Thyroid gland (tissue), 4 donors: ENCODE measurements at regions not wholly inside any gene's neighbourhood (a gene's known extent, or its start where the extent isn't known, plus 50 kb on each side); places are given as distances from the start of the nearest gene placed in this dataset.

Source experiments
- CTCF ChIP-seq, 6 experiments: fragments of 200-600 bp in 3 of 6; fragments of 450-650 bp in 3 of 6; sonication (generic) in 3 of 6; IDR thresholded peaks; one replicate each; pipeline ENCODE4 v1.5.1; 2016 to 2019; ENCODE audit warnings: antibody characterized with exemption in 6 of 6, mild to moderate bottlenecking in 2 of 6, inconsistent platforms in 1 of 6, moderate library complexity in 1 of 6
- POLR2A ChIP-seq, 2 donors: fragments of 450-650 bp; IDR thresholded peaks; one replicate each; pipeline ENCODE4 v1.6.1; 2017; ENCODE audit warnings: antibody characterized with exemption in 2 of 2, mild to moderate bottlenecking in 2 of 2, moderate library complexity in 1 of 2

- TF ChIP-seq CTCF (IDR thresholded peaks at IDR 0.05): no peak
- no peak for TF ChIP-seq POLR2A (IDR thresholded peaks at IDR 0.05)
Observed at GRCh38 chr4:19689511-19689910, 562.2 kb upstream of the SLIT2 start.
